HFF-Myc (cell line): ENCODE measurements at regions not wholly inside any gene's neighbourhood (a gene's known extent, or its start where the extent isn't known, plus 50 kb on each side); places are given as distances from the start of the nearest gene placed in this dataset.
A peak's percentile ranks its signal among the peaks of the same experiment; 100 is the strongest.

Experiments used
- DNase-seq: peaks from one replicate; pipeline ENCODE4 v3.0.0-alpha.2; 2011; ENCODE audit warnings: low read depth; ENCODE audit errors: extremely low read depth
- H3K4me3 ChIP-seq: replicated peaks from 2 replicates; pipeline ENCODE4 v1.5.1; 2011; ENCODE audit warnings: low read depth, mild to moderate bottlenecking, control low read depth, low read length
- CTCF ChIP-seq: IDR thresholded peaks from 2 replicates; pipeline ENCODE4 v1.5.1; 2012; ENCODE audit warnings: mild to moderate bottlenecking, low read depth, low read length, control low read depth; ENCODE audit errors: missing control alignments

- no peak overlapping the region for H3K4me3 ChIP-seq
- no peak for TF ChIP-seq CTCF
- no peak for DNase-seq
Measured at GRCh38 chr10:88149906-88150305, 286.5 kb downstream of the PTEN start.

- TF ChIP-seq CTCF: no peak
- DNase-seq: no peak
- no peak overlapping the region for H3K4me3 ChIP-seq
Measured at GRCh38 chr10:88150339-88150738, 286.9 kb downstream of the PTEN start.

GRCh38 chr10:88152728-88153133 is 289.3 kb downstream of the PTEN start:
- TF ChIP-seq CTCF: no peak
- no peak overlapping the region for H3K4me3 ChIP-seq
- DNase-seq: peak; percentile 100

- DNase-seq: peak; percentile 92
- TF ChIP-seq CTCF: no peak
- no peak overlapping the region for H3K4me3 ChIP-seq
Measured at GRCh38 chr10:88154596-88155250, 291.3 kb downstream of the PTEN start.

- DNase-seq: peak; percentile 90
- no peak overlapping the region for H3K4me3 ChIP-seq
- no peak for TF ChIP-seq CTCF
Measured at GRCh38 chr10:88156341-88156740, 292.9 kb downstream of the PTEN start.

- DNase-seq: peak; percentile 81
- TF ChIP-seq CTCF: no peak
- H3K4me3 ChIP-seq: no peak overlapping the region
Measured at GRCh38 chr10:88157981-88158465, 294.6 kb downstream of the PTEN start.
